ENCODE measurements at regions not wholly inside any gene's neighbourhood (a gene's known extent, or its start where the extent isn't known, plus 50 kb on each side); places are given as distances from the start of the nearest gene placed in this dataset.

DNA sequence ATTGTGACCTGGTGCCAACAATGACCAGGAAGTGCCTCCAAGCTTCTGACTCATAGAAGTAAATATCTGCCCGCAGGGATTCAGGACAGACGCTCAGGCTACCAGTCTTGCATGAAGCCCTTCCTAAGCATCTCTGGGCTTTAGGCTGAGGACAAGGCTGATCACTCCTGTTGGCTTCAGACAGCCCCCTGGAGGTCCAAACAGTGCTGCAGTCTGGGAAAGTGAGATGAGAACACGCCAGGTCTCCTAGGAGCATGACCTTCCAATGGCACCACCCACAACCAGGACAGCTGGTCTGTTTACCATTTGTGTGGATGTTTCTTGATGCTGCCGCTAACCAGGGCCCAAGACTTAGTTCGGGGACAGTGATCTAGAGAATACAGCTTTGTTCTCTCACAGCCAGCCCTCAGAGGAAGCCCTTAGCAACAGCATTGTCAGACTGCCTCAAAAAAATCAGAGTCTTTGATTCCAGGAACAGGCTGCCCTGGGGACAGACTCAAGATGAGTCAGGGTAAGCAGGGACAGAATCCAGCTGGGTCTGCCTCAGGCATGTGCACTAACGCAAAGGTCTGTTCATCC lies 111.2 kb downstream of the ZNF280B start (continued):
- no peak for TF ChIP-seq THRB (CRISPR knock-in tag; conservative IDR thresholded peaks at IDR 0.05)
- TF ChIP-seq SFPQ (IDR thresholded peaks at IDR 0.05; ENCODE audit: low read depth, low read length) = no peak
- TF ChIP-seq, protein P1, sequence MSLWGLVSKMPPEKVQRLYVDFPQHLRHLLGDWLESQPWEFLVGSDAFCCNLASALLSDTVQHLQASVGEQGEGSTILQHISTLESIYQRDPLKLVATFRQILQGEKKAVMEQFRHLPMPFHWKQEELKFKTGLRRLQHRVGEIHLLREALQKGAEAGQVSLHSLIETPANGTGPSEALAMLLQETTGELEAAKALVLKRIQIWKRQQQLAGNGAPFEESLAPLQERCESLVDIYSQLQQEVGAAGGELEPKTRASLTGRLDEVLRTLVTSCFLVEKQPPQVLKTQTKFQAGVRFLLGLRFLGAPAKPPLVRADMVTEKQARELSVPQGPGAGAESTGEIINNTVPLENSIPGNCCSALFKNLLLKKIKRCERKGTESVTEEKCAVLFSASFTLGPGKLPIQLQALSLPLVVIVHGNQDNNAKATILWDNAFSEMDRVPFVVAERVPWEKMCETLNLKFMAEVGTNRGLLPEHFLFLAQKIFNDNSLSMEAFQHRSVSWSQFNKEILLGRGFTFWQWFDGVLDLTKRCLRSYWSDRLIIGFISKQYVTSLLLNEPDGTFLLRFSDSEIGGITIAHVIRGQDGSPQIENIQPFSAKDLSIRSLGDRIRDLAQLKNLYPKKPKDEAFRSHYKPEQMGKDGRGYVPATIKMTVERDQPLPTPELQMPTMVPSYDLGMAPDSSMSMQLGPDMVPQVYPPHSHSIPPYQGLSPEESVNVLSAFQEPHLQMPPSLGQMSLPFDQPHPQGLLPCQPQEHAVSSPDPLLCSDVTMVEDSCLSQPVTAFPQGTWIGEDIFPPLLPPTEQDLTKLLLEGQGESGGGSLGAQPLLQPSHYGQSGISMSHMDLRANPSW (CRISPR knock-in tag; IDR thresholded peaks at IDR 0.05) = no peak
- no peak for TF ChIP-seq POLR2B (IDR thresholded peaks at IDR 0.05; ENCODE audit: low read depth, partially characterized antibody)
- 0 out of 2 replicates have a peak, but pooled peaks have one; percentile 66 for TF ChIP-seq FOXP1 (CRISPR knock-in tag; IDR thresholded peaks at IDR 0.05)
- peak; percentile 65; the same call in 1 of the 2 replicates for TF ChIP-seq MCM3 (IDR thresholded peaks at IDR 0.05)
- peak; percentile 17; the same call in 1 of the 2 replicates for TF ChIP-seq ZC3H4 (CRISPR knock-in tag; IDR thresholded peaks at IDR 0.05; ENCODE audit: borderline replicate concordance)
- TF ChIP-seq POU5F1 (IDR thresholded peaks at IDR 0.05; ENCODE audit: borderline replicate concordance, low read depth, low read length, partially characterized antibody) = no peak
- TF ChIP-seq FUS (optimal IDR thresholded peaks at IDR 0.05; ENCODE audit: low read depth, low read length) = no peak
- TF ChIP-seq PURB (CRISPR knock-in tag; IDR thresholded peaks at IDR 0.05; ENCODE audit: low read depth) = no peak
- TF ChIP-seq KLF6 (CRISPR knock-in tag; IDR thresholded peaks at IDR 0.05; ENCODE audit: borderline replicate concordance) = no peak
- no peak for TF ChIP-seq ZNF324 (CRISPR knock-in tag; IDR thresholded peaks at IDR 0.05)
- no peak for TF ChIP-seq CEBPG (CRISPR knock-in tag; IDR thresholded peaks at IDR 0.05)
- TF ChIP-seq CEBPG (tag; conservative IDR thresholded peaks at IDR 0.05 in 1 of 2, IDR thresholded peaks at IDR 0.05 in 1 of 2) = no peak
- no peak for TF ChIP-seq BRCA1 (IDR thresholded peaks at IDR 0.05)
- TF ChIP-seq BRCA1 (CRISPR knock-in tag; IDR thresholded peaks at IDR 0.05) = peak; percentile 75; the same call in 1 of the 2 replicates
- TF ChIP-seq KDM2B (CRISPR knock-in tag; IDR thresholded peaks at IDR 0.05) = no peak
- TF ChIP-seq MEF2A (IDR thresholded peaks at IDR 0.05; ENCODE audit: control insufficient read depth, low read depth, low read length) = no peak
- no peak for TF ChIP-seq MXI1 (IDR thresholded peaks at IDR 0.05; ENCODE audit: low read depth, low read length)
- no peak for TF ChIP-seq E4F1 (CRISPR knock-in tag; IDR thresholded peaks at IDR 0.05; ENCODE audit: borderline replicate concordance)
- no peak for TF ChIP-seq ZNF165 (CRISPR knock-in tag; IDR thresholded peaks at IDR 0.05; ENCODE audit: borderline replicate concordance)
